Daoy (cell line): ENCODE measurements at regions not wholly inside any gene's neighbourhood (a gene's known extent, or its start where the extent isn't known, plus 50 kb on each side); places are given as distances from the start of the nearest gene placed in this dataset.
A peak's percentile ranks its signal among the peaks of the same experiment; 100 is the strongest.

Source experiments
- DNase-seq: peaks from one replicate; pipeline ENCODE4 v3.0.0-alpha.2; 2015; ENCODE audit warnings: low read depth

DNA sequence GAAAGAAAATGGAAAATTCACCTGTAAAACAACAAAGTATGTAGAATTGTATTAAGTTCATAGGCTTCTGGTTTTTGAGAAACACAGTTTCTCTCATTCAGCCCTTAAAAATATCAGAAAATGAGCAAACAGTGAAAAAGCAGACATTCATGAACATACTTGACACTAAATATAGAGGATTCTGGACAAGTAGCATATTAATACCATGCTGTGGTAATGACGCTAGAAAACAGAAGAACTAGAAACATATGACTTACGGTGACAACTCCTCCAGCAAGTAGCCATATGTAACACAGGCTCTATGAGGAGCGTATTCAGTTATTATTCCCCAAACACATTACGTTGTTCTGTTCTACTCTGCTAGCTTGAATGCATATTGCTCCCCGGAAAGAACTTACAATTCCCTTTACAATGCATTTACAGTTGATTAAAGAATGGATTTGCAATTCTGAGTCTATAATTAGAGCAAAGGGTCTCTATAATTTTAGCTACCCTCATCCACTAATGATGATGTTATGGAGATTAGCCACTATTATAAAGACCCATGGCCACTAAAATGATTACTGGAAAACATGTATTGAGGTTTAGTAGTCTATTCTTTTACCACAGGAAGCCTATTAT, 672.1 kb downstream of the EFNB2 start:
- no peak for DNase-seq

- DNase-seq = no peak
These were observed 687.0 kb downstream of the EFNB2 start for GRCh38 chr13:105848494-105848893.

- no peak for DNase-seq
These were observed 687.8 kb downstream of the EFNB2 start for GRCh38 chr13:105847527-105848291.

- DNase-seq = no peak
These were observed 688.5 kb downstream of the EFNB2 start for GRCh38 chr13:105846923-105847322.

GRCh38 chr13:105841286-105841685, 694.2 kb downstream of the EFNB2 start:
- no peak for DNase-seq

DNA sequence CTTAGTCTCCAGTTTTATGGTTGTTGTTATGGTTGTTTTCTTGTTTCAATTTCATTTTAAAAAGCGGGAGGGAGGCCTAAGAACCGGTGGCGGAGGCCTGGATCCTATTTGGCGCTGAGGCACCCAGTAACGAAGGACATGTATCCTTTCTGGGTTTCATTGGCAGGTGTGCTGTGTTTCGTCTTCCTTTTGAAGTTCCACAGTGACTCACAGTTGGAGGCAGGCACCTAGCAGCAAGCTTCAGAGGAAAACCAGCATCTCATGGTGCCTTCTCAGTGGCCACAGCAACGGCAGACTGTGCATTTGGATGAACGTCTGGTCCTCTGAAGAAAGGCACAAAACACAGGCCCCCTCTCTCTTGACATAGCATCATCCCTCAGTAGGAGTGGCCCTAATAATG, 697.2 kb downstream of the EFNB2 start:
- DNase-seq = no peak

DNA sequence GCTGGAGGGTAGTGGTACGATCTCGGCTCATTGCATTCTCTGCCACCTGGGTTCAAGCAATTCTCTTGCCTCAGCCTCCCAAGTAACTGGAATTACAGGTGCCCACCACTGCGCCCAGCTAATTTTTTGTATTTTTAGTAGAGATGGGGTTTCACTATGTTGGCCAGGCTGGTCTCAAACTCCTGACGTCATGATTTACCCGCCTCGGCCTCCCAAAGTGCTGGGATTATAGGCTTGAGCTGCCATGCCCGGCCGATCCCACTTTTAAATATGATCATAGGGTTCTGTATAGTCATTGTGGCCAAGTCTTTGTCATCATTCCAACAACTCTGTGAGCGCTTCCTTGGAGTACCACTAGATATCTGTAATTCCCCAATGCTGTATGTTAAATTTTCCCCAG, 698.2 kb downstream of the EFNB2 start:
- DNase-seq = peak; percentile 11

- DNase-seq = no peak
These were observed 704.6 kb downstream of the EFNB2 start for GRCh38 chr13:105830821-105831220.

GRCh38 chr13:105827111-105827809, 708.2 kb downstream of the EFNB2 start:
- DNase-seq = no peak

DNA sequence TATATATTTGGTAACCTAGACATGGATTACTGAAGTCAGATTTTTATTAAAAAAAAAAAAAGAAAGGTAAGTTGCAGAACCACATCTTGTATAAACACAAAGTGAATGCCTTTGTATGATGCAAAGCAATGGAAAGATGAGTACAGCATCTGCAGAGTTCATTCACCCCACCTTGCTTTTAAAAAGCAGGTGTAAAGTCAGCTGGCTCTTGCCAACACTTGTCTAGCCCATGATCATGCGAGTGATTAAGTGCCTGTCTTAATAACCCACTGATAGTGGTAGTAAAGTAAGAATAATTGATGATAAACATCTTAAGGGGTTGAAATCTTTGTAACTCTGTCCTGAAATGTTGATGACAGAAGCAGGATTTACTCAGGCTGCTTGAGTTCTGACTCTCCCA, 710.4 kb downstream of the EFNB2 start:
- DNase-seq = no peak

DNA sequence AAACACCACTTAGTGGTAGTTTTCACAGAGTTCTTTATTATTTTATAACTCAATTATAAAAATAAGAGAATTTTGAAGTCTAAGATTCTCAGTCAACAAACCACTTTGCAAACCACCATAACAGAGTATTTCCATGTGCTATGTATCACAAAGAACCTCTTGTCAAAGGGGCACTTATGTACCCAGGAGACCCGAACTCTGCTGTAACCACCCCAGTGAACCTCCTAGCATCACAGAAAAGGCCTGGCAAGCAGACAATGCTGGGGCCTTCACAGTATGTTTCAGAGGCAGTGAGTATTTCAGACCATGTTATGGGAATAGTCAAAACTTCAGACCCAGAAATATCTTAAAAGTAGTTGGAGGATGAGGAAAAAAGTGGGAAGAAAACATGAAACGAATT, 714.1 kb downstream of the EFNB2 start:
- no peak for DNase-seq

DNA sequence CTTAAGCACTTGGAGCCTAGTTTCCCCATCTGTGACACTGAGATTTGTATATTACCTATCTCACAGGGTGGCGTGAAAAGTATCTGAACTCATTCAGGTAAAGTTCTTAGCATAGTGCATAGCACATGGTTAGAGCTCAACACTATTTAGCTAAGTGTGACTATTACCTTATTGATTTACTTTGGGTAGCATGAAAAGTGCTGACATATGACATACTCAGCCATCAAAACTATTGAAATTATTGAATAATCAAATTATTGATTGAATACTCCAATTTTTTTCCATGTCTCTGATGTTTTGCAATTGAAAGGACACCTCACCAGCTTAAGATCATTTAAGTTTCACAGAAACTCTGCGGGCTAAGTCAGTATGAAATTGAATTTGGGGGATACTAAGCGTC, 715.0 kb downstream of the EFNB2 start:
- no peak for DNase-seq

DNA sequence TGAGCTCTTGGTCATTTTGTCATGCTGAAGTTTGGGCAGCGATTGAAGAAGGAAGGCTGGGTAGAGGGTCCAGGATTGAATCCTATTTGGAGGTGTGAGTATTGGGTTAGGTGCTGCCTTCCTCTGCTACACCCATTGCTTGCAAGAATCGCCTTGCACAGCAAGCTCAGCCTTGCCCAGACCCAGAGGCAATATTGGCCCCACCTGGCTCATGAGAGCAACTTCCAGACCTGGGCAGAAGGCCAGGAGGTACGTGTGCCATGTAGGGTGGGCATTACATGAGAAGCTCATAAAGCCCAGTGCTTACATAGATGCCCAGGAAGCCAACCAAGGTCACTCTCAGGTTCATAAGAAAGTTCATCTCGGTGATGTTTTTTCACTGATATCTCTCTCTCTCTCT, 718.0 kb downstream of the EFNB2 start:
- DNase-seq = no peak

DNA sequence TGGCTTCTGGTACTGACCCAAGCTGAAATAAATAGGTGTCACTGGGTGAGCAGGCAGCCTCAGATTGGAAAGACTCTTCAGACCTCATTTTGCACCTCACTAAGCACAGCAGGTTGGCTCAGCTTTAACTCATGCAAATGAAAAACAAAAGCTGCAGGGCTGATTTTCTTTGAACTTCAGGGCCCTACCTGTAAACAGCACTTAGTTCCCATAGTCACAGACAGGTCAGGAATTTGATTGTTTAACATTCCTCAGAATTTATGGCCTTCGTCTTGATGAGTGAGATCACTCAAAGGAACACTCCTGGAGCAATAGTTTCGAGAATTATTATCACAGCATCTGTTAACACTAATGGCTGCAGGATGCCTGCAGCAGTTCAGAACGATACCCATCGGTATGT, 718.5 kb downstream of the EFNB2 start:
- DNase-seq = no peak

DNA sequence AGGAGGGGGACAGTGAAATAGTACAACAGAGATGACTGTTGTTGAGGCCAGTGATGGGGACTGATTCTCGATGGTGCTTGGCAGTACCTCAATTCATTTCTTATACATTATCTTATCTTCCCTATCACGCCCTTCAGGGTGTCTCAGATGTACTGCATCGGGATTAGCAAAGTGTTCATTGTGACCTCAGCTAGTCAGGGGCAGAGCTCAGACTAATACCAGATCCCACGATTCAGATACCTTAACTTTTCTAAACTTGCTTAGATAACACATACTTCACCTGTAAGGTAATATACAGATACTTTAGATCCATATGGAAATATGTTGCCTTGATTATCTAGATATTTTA, 720.6 kb downstream of the EFNB2 start:
- no peak for DNase-seq

DNA sequence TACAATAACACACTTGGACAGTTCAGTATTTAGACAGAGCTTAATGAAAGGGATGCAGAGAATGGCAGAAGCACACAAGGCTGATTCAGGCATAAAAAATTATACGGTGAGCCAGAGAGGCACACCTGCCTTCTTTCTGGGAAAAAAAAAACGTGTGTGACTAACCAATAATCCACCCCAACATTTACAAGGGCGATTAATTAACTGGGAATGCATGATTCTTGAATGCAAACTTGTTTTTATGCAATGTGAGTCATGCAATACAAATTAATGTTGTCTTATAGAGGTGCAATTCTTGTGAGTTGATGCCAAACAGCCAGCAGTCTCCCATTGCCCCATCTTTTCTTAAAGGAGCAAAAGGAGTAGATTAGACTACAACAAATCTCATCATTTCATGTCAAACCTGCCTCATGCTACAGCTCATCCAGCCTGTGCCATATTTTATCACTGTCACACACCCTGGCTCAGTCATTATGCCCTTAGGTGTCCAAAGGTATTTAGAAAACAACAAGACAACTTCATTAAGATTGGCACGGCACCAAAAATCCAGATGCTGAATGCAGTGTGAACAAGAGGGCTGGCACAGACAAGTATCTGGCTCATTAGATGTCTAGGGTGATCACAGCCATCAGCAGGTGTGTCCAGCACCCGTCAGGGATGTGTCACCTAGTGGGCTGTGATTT, 721.1 kb downstream of the EFNB2 start:
- DNase-seq = no peak

DNA sequence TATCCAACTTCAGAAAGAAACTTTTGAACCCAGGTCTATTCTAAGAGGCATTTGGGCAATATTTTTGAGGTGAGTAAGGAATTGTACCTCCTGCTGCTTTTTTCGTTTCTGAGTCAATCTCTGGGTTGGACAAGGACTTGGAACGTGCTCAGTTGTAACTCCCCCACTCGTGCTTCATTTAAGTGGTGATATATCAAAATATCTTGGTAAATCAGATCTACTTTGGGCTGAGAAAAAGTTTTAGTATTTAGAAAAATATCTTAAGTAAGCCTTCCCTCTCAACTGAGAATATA, 728.9 kb downstream of the EFNB2 start:
- DNase-seq = no peak

GRCh38 chr13:105805892-105806627, 729.4 kb downstream of the EFNB2 start:
- DNase-seq = no peak

DNA sequence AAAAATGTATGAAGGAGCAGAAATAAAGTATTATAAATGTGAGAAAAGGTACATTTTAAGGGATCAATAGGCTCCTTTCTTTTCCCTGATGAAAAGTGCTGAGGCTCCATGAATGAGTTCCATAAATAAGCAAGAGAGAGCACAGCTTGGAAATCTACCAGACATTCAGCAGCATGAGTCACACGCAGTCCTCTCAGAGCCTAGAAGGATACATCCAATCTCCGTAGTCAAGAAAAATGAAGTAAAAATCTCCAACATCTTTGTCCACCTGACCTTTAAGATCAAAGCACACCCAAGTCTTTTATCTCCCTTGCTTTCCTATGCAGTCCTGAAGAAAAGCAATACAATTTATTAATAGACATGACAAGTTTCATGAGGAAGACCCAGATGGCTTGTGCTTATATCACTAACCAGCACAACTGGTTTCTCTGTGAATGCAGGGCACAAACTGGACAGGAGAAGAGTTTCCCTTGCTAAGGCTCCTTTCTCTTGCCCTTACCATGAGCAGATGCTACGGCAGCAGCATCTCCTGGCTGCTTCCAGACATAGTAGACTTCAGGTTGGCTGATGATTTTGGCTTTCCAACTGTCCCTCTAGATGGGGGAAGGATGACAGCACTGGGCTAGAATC, 730.8 kb downstream of the EFNB2 start:
- peak; percentile 17 for DNase-seq

GRCh38 chr13:105799155-105799554, 736.3 kb downstream of the EFNB2 start:
- no peak for DNase-seq

GRCh38 chr13:105798541-105798940, 736.9 kb downstream of the EFNB2 start:
- no peak for DNase-seq

GRCh38 chr13:105796081-105796480, 739.4 kb downstream of the EFNB2 start:
- no peak for DNase-seq
